HTR-8/SVneo (cell line): ENCODE measurements at regions not wholly inside any gene's neighbourhood (a gene's known extent, or its start where the extent isn't known, plus 50 kb on each side); places are given as distances from the start of the nearest gene placed in this dataset.
"Not testable (repeated sequence)": the region's sequence is repeated elsewhere in the genome, so short reads cannot be mapped to it uniquely, and the experiment has no call there.

ENCODE experiments used
- DNase-seq: peaks from one replicate; pipeline ENCODE4 v3.0.0; 2011; ENCODE audit warnings: low spot score, mixed read lengths; ENCODE audit not compliant: insufficient read length
- FAIRE-seq: peaks from 2 replicates; lab custom pipeline; 2011; peaks lifted over from hg19 to GRCh38; lab: Jason Lieb, UNC

DNA sequence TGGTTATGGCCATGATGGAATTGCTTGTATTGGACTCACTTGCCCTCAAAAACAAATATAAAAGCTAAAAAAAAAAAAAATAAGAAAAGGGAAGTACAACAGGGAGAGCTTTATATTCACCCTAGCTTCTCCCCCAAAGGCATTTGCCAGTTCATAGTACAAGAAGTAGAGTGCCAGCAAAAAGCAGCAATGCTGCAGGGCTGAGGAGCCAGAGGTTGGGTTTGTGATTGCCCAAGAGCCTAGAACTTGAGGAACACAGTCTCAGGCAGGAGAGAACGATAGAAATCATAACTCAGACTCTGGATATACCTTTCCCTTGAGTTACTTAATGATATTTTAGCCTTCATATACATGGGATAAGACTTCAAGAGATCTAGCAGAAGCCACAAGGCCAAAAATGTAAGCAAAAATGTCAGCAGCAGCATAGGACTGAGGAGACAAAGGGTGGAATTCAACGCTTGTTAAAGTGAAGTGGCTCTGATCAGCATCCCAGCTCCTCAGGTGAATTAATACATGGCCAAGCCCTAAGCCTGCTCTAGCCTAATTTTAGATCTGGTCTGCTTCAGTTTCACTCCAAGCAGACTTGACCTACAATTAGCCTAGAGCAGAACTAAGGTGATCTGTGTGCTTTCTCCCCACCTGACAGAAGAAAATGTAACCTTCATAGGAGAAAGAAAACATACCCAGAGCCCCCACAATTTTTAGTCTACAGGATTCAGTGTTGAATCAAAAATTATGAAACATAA is 172.8 kb upstream of the PLGLB1 start:
- not testable (repeated sequence) for FAIRE-seq, DNase-seq

GRCh38 chr2:87196720-87197388 is 175.2 kb upstream of the PLGLB1 start:
- peak; percentile 57 for FAIRE-seq
- not testable (repeated sequence) for DNase-seq

- not testable (repeated sequence) for FAIRE-seq, DNase-seq
Observed at GRCh38 chr2:87198422-87198821, 176.8 kb upstream of the PLGLB1 start.

DNA sequence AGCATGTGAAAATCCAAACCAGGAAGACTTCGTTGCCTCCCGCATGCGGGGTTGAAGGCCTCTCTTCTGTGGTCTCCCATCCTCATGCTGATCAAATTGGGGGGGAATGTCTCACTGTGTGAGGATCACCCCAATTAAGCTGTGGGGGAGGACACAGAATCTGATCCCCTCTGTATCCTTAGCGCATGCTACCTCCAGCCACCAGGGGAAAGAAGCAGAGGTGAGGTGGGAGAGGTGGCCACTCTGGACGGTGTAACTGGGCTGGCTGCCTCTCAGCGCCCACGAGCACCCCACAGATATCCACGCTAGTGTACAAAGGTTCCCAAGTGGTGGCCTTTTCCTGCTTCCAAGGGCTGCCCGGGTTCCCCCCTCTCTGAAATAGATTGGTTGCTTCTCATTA is 177.6 kb upstream of the PLGLB1 start:
- FAIRE-seq, DNase-seq: not testable (repeated sequence)

DNA sequence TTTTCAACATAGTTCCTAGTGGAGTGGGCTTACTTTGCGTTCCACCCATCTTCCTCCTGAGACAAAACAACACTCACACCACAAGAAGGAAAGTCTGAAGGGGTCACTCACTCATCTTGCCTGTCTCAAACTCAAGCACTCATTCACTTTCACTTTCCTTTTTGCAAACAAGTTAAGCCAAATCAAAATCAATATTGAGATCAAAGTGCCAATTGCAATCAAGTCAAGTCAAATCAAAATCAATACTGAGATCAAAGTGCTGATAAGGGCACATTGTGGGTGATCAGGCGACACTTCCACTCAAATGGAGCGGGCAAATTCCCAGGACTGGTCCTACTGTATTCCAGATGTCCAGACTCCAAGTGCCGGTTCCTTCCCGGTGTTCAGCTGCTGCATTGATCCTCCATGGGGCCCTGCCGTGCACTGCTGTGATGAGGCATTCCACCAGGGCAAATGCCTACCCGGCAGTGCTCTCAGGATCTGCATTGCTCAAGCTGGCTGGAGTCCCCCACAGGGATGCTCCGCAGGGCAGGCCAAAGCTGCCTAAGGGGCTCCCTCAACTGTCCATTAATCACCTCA is 183.0 kb upstream of the PLGLB1 start:
- DNase-seq: not testable (repeated sequence)

GRCh38 chr2:87212938-87213337 is 191.3 kb upstream of the PLGLB1 start:
- not testable (repeated sequence) for DNase-seq, FAIRE-seq

More for the DNA sequence above, 183.0 kb upstream of the PLGLB1 start:
- FAIRE-seq: not testable (repeated sequence)

DNA sequence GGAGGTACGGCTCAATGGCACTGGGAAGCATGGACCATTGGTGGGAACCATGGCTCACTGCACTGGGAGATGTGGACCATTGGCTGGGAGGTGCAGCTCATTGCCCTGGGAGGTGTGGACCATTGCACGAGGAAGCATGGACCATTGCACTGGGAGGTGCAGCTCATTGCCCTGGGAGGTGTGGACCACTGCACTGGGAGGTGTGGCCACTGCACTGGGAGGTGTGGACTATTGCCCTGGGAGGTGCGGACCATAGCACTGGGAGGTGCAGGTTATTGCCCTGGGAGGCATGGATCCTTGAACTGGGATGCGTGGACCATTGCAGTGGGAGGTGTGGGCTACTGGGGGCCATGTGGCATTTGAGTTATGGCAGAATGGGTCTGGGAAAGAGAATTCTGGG is 195.4 kb upstream of the PLGLB1 start:
- DNase-seq: not testable (repeated sequence)
- FAIRE-seq: peak; percentile 93

DNA sequence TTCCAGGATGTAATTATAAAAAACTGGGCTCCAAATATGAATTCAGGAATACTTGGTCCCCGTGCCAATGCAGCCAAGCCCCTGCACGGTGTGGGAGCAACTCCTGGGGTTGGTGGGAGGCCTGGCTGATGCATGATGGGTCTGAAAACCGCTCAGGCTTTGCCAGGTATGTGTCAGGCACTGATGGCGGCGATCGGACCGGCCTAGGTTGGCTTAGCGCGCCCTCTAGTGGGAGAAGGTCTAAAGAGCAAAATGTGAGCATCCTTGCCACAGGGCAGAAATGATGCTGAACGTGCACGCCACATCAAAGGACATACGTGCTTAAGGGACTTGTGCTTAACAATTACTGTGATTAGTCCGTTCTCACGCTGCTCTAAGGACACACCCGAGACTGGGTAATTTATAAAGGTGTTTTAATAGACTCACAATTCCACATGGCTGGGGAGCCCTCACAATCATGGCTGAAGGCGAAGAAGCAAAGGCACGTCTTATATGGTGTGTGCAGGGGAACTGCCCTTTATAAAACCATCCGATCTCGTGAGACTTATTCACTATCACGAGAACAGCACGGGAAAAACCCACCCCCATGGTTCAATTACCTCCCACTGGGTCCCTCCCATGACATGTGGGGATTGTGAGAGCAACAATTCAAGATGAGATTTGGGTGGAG is 196.2 kb upstream of the PLGLB1 start:
- FAIRE-seq: peak; percentile 93
- DNase-seq: not testable (repeated sequence)

- peak; percentile 44 for FAIRE-seq
- not testable (repeated sequence) for DNase-seq
Observed at GRCh38 chr2:87220651-87221050, 199.0 kb upstream of the PLGLB1 start.

DNA sequence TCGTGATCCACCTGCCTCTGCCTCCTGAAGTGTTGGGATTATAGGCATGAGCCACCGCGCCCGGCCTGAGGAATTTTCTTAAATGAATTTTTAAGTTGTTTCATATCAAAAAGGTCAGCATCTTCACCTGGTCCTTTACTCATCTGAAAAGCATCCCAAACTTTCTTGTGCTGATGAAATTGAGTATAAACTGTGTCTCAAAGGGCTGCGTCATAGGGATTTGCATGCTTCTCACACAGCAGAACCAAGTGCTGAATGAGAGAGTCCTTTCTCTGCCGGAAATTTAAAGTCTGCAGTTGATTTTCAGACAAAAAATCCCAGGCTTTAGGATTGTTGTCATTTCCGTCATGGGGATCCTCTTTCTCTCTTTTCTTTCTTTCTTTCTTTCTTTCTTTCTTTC is 200.5 kb upstream of the PLGLB1 start:
- FAIRE-seq: not testable (repeated sequence)
- peak; percentile 8 for DNase-seq

DNA sequence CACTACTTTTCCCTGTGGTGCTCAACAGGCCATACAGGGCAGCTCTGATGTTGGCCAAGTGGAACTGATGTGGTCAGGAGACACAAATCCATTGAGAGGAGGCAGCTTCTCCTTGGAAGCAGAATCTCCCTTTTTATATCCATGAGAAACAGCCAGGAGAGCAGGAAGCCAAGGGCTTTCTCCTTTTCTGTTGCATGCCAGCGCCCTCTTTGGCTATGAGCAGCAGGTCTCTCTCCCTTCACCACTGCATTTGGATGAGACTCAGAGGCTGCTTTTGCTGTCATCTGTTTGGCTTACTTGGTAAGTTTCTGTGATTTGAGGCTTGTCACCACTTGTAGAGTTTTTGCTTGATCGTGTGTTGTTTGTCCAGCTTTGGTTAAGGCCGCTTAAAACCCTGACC is 202.2 kb upstream of the PLGLB1 start:
- peak; percentile 89 for FAIRE-seq
- DNase-seq: not testable (repeated sequence)

GRCh38 chr2:87229091-87229689 is 207.5 kb upstream of the PLGLB1 start:
- FAIRE-seq: peak; percentile 99
- DNase-seq: not testable (repeated sequence)

DNA sequence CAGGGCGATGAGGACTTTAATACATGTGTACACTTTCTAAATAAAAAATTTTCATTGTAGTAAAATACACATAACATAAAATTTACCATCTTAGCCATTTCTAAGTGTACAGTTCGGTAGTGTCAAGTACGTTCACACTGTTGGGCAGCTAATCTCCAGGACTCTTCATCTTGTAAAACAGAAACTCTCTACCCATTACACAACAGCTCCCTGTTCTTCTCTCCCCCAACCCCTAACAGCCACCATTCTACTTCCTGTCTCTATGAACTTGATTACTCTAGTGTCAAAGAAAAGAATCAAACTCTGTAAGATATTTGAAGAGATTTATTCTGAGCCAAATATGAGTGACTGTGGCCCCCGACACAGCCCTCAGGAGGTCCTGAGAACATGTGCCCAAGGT is 208.3 kb upstream of the PLGLB1 start:
- not testable (repeated sequence) for DNase-seq, FAIRE-seq

DNA sequence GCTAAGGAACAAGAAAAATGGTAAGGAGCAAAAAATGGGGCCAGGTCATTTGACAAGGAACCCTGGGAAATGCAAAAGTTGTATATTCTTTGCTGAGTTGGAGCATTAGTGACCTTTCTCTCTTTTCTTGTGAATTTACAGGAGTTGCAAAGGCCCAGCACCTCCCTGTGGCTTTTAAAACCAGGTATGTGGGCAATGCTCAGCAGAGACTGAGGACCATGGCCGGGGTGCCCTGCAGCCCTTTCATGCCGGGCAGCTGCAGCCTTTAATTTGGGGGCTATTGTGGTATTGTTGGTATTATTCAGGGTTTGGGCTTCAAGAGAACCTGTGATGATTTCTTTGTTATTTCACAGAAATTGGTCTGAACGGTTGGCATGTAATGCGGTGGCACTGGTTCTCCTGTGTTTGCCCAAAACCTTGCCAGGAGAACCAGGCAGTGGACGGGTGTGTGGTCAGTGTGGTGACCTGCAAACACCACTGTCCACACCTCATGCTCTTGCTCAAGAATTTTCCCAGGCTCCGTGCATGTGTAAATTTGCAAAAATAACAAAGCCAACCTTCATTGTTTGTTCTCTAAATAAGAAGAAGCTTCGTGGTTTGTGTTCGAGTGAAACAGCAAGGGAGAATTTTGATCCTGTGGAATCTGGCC is 213.8 kb upstream of the PLGLB1 start:
- FAIRE-seq, DNase-seq: not testable (repeated sequence)

DNA sequence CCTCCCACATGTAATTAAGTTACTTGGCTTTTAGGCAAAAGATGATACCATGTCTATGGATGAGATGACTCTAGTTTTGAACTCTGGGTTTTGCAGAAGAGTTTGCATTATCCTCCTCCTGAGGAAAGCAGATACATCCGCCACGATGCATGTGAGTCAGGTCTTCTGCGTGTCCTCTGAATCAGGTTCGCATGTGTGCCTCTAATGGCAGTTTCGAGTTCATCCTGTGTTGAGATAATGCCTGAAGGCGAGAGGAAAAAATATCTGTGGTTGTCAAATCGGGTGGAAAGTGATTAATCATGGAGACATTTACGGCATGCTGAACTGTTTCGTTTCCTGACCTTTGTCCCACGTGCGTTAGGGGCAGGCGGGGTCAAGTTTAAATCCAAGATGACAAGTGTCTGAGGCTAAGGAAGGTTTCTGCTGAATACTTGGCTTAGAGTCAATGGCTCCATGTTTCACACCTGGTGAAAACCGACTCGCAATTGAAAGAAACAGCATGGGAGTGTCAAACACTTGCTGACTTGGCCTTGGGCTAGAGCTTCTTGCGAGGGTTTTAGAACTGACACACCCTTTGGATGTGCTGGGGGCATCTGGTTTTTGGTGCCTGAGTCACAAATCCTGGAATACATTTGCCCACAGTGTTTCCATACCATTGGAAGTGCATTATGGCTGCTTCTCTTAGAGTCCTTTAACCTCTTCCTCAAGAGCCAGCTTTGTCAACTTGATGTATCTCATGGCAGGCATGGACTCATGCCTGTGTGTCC is 216.1 kb upstream of the PLGLB1 start:
- FAIRE-seq: peak; percentile 93
- DNase-seq: not testable (repeated sequence)

DNA sequence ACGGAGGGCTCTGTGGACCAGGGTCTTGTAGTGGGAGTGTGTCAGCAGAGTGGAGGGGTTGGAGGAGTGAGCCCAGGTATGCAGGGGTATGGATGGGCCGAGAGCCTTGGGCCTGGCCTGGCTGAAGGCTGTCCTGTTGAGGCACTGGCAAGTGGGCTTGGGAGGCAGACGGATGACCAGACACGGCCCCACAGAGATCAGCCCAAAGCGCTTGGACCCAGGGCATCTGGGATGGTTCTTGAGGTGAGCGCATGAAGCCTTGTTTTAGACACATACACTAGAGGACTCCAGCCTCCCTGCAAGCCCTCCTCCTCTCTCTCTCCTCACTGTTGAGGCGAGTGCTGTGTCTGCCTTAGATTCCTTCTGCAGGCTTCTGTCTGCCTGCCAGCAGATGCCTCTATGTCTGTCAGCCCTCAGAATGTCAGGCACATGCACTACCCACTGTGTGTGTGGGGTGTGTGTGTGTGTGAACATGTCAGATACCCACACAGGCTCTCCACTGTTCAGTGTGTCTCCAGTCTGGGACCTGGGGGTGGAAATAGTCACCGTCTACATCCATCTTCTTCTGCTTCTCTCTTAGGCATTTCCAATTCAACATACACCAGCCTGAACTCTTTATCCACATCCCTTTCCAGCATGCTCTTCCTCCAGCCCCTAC is 218.0 kb upstream of the PLGLB1 start:
- not testable (repeated sequence) for DNase-seq
- peak; percentile 26 for FAIRE-seq

DNA sequence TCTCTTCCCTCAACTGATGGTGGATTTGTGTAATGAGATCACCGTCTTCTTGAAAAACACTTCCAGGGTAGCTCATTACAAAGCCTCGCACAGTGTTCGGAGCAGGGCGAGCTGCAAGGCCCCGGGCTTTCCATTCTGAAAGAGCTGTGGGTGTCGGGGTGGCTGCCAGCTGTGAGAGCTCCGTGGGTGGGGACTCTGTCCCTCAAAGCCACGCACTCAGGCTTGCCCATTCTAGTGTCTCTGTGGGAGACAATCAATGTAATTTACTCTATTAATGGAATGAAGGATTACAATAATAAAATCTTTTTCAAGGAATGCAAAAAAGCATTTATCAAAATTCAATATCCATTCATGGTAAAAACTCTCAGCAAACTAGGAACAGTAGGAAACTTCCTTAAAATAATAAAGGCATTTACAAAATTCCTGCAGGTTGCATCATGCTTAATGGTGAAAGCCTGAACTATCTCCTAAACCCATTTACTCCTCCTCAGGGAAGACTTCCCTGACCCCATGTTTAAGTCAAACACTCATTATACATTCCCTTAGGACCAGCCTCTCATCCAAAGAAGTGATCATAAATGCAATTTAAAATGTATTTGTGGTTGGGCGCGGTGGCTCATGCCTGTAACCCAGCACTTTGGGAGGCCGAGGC is 224.5 kb upstream of the PLGLB1 start:
- not testable (repeated sequence) for FAIRE-seq, DNase-seq

DNA sequence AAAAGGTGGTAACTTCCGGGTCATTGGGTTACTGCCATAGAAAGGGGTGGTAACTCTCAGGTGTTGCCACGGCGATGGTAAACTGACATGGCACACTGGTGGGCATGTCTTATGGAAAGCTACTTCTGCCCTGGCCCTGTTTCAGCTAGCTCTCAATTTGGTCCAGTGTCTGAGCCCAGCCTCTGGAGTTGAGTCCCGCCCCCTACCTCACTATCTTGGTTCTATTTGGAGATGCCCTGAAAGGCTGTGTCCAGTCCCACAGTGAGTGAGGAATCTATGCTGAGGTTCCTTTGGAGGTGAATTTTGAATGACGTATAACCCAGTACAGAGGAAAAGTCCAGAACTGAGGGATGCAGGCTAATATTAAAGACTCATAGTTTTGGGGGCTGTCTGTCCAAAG is 230.4 kb upstream of the PLGLB1 start:
- not testable (repeated sequence) for DNase-seq, FAIRE-seq
